ENCODE measurements at regions not wholly inside any gene's neighbourhood (a gene's known extent, or its start where the extent isn't known, plus 50 kb on each side); places are given as distances from the start of the nearest gene placed in this dataset.

GRCh38 chrX:39595977-39596376, 501.8 kb downstream of the BCOR start:
- no peak overlapping the region for H3K4me2 ChIP-seq (ENCODE audit: low read length)
- POLR2A ChIA-PET, result no interaction called here

GRCh38 chrX:39596437-39596836, 501.3 kb downstream of the BCOR start:
- TF ChIP-seq POLR2A (IDR thresholded peaks at IDR 0.05; ENCODE audit: borderline replicate concordance, extremely low read depth, insufficient read depth, insufficient read length) (no peak), CBX3 (IDR thresholded peaks at IDR 0.05; ENCODE audit: low read depth) (no peak), EZH2phosphoT487 (IDR thresholded peaks at IDR 0.05; ENCODE audit: borderline replicate concordance) (no peak), POLR2AphosphoS5 (IDR thresholded peaks at IDR 0.05; ENCODE audit: low read depth, low read length) (no peak), ATF3 (IDR thresholded peaks at IDR 0.05) (no peak), ZNF274 (IDR thresholded peaks at IDR 0.05; ENCODE audit: low read depth, low read length) (no peak), SIN3A (IDR thresholded peaks at IDR 0.05; ENCODE audit: low read depth) (no peak), CEBPB (IDR thresholded peaks at IDR 0.05; ENCODE audit: low read depth) (no peak), RAD21 (IDR thresholded peaks at IDR 0.05; ENCODE audit: low read depth) (no peak), TCF7L2 (IDR thresholded peaks at IDR 0.05; ENCODE audit: borderline replicate concordance, extremely low read depth, insufficient read depth, insufficient read length) (no peak), JUND (IDR thresholded peaks at IDR 0.05) (no peak), YY1 (IDR thresholded peaks at IDR 0.05; ENCODE audit: extremely low read depth, insufficient replicate concordance, low read depth, low read length) (no peak), FOSL1 (IDR thresholded peaks at IDR 0.05; ENCODE audit: low read depth) (no peak), REST (IDR thresholded peaks at IDR 0.05; ENCODE audit: low read depth) (no peak)

More at GRCh38 chrX:39595977-39596376, 501.8 kb downstream of the BCOR start:
- Histone ChIP-seq H2AFZ (ENCODE audit: low read depth, low read length, poor library complexity, severe bottlenecking) (no peak overlapping the region), H3K9me3 (ENCODE audit: control insufficient read depth in 1 of 2, insufficient read depth in 1 of 2, low read depth in 1 of 2, low read length in 2 of 2) (no peaks in the 10 kb centered on the region), H4K20me1 (ENCODE audit: insufficient read depth) (no peaks in the 10 kb centered on the region), H3K4me3 (replicated peaks in 1 of 2; ENCODE audit: low read depth in 1 of 2, low read length in 2 of 2) (no peak overlapping the region), H3K27ac (ENCODE audit: low read depth, low read length) (no peak overlapping the region), H3K4me1 (ENCODE audit: control insufficient read depth in 1 of 2, insufficient read depth in 2 of 2, low read length in 2 of 2) (no peaks in the 10 kb centered on the region), H3K9ac (ENCODE audit: low read length) (no peak overlapping the region), H3K27me3 (ENCODE audit: insufficient read depth, low read length) (no peaks in the 10 kb centered on the region), H3K36me3 (ENCODE audit: control insufficient read depth in 1 of 2, insufficient read depth in 2 of 2, low read length in 2 of 2) (no peaks in the 10 kb centered on the region), H3K9me2 (ENCODE audit: insufficient read depth) (no peaks in the 10 kb centered on the region), H3K79me2 (ENCODE audit: insufficient read depth, low read length) (no peaks in the 10 kb centered on the region)
- ATAC-seq (no peak), DNase-seq (ENCODE audit: low read depth, low spot score) (no peak)
- intact Hi-C loops (cut with micrococcal nuclease), result no loop called here
- BruUV-seq (replicated peaks), result no TSS peak
- ChIA-PET CTCF (no interaction called here), RAD21 (ENCODE audit: low non-redundant PET in 1 of 2, low total read pairs in 2 of 2, uncharacterized antibody in 2 of 2, unreplicated experiment in 2 of 2) (no interaction called here)
- TF ChIP-seq SP1 (IDR thresholded peaks at IDR 0.05; ENCODE audit: low read depth) (no peak), ZNF274 (IDR thresholded peaks at IDR 0.05; ENCODE audit: low read depth, low read length) (no peak)

More at GRCh38 chrX:39596437-39596836, 501.3 kb downstream of the BCOR start:
- Histone ChIP-seq H3K27me3 (ENCODE audit: insufficient read depth, low read length) (no peaks in the 10 kb centered on the region), H3K4me2 (ENCODE audit: low read length) (no peak overlapping the region), H2AFZ (ENCODE audit: low read depth, low read length, poor library complexity, severe bottlenecking) (no peak overlapping the region), H3K9me3 (ENCODE audit: control insufficient read depth in 1 of 2, insufficient read depth in 1 of 2, low read depth in 1 of 2, low read length in 2 of 2) (no peaks in the 10 kb centered on the region), H3K4me3 (replicated peaks in 1 of 2; ENCODE audit: low read depth in 1 of 2, low read length in 2 of 2) (no peak overlapping the region), H3K27ac (ENCODE audit: low read depth, low read length) (no peak overlapping the region), H4K20me1 (ENCODE audit: insufficient read depth) (no peaks in the 10 kb centered on the region), H3K79me2 (ENCODE audit: insufficient read depth, low read length) (no peaks in the 10 kb centered on the region), H3K9me2 (ENCODE audit: insufficient read depth) (no peaks in the 10 kb centered on the region), H3K4me1 (ENCODE audit: control insufficient read depth in 1 of 2, insufficient read depth in 2 of 2, low read length in 2 of 2) (no peaks in the 10 kb centered on the region), H3K9ac (ENCODE audit: low read length) (no peak overlapping the region), H3K36me3 (ENCODE audit: control insufficient read depth in 1 of 2, insufficient read depth in 2 of 2, low read length in 2 of 2) (no peaks in the 10 kb centered on the region)
- intact Hi-C loops (cut with micrococcal nuclease), result no loop called here
- ChIA-PET CTCF (no interaction called here), RAD21 (ENCODE audit: low non-redundant PET in 1 of 2, low total read pairs in 2 of 2, uncharacterized antibody in 2 of 2, unreplicated experiment in 2 of 2) (no interaction called here), POLR2A (no interaction called here)
- no peak for DNase-seq (ENCODE audit: low read depth, low spot score)
- no peak for ATAC-seq
- no TSS peak for BruUV-seq (replicated peaks)

All from HCT116 (cell line).